GM21423 (cell line): ENCODE measurements at regions not wholly inside any gene's neighbourhood (a gene's known extent, or its start where the extent isn't known, plus 50 kb on each side); places are given as distances from the start of the nearest gene placed in this dataset.
A peak's percentile ranks its signal among the peaks of the same experiment; 100 is the strongest.

Source experiments
- ATAC-seq: cut with Tn5 transposase; IDR thresholded peaks from one replicate; pipeline ENCODE4 v1.9.1; 2021; ENCODE audit warnings: mild to moderate bottlenecking, moderate library complexity; ENCODE audit not compliant: unreplicated experiment

- ATAC-seq, result no peak
Measured at GRCh38 chr4:180394730-180395129, 1848.5 kb upstream of the TENM3 start.

GRCh38 chr4:180398564-180398963 lies 1844.6 kb upstream of the TENM3 start:
- no peak for ATAC-seq

- no peak for ATAC-seq
Measured at GRCh38 chr4:180407275-180407885, 1835.8 kb upstream of the TENM3 start.

- no peak for ATAC-seq
Measured at GRCh38 chr4:180418819-180419531, 1824.2 kb upstream of the TENM3 start.

- peak; percentile 52 for ATAC-seq
Measured at GRCh38 chr4:180422989-180423711, 1820.1 kb upstream of the TENM3 start.

GRCh38 chr4:180423712-180424057 lies 1819.5 kb upstream of the TENM3 start:
- ATAC-seq, result peak; percentile 21

- ATAC-seq, result no peak
Measured at GRCh38 chr4:180426938-180427337, 1816.3 kb upstream of the TENM3 start.

- ATAC-seq, result no peak
Measured at GRCh38 chr4:180430283-180430682, 1812.9 kb upstream of the TENM3 start.

GRCh38 chr4:180434131-180434895 lies 1808.9 kb upstream of the TENM3 start:
- peak; percentile 92 for ATAC-seq

- ATAC-seq, result no peak
Measured at GRCh38 chr4:180436361-180436760, 1806.8 kb upstream of the TENM3 start.

GRCh38 chr4:180437601-180438000 lies 1805.6 kb upstream of the TENM3 start:
- ATAC-seq, result no peak

GRCh38 chr4:180448306-180448705 lies 1794.9 kb upstream of the TENM3 start:
- no peak for ATAC-seq

GRCh38 chr4:180449395-180449956 lies 1793.7 kb upstream of the TENM3 start:
- ATAC-seq, result peak; percentile 86

GRCh38 chr4:180455226-180455625 lies 1788.0 kb upstream of the TENM3 start:
- no peak for ATAC-seq

GRCh38 chr4:180456928-180457327 lies 1786.3 kb upstream of the TENM3 start:
- ATAC-seq, result no peak

GRCh38 chr4:180462116-180462515 lies 1781.1 kb upstream of the TENM3 start:
- no peak for ATAC-seq

GRCh38 chr4:180465364-180465763 lies 1777.8 kb upstream of the TENM3 start:
- peak; percentile 43 for ATAC-seq

- no peak for ATAC-seq
Measured at GRCh38 chr4:180483036-180483435, 1760.2 kb upstream of the TENM3 start.

GRCh38 chr4:180485407-180485806 lies 1757.8 kb upstream of the TENM3 start:
- no peak for ATAC-seq

GRCh38 chr4:180486342-180486741 lies 1756.9 kb upstream of the TENM3 start:
- no peak for ATAC-seq

- ATAC-seq, result no peak
Measured at GRCh38 chr4:180489787-180490186, 1753.4 kb upstream of the TENM3 start.
